Thyroid gland (tissue), 4 donors: ENCODE measurements at regions not wholly inside any gene's neighbourhood (a gene's known extent, or its start where the extent isn't known, plus 50 kb on each side); places are given as distances from the start of the nearest gene placed in this dataset.
"Not testable (repeated sequence)": the region's sequence is repeated elsewhere in the genome, so short reads cannot be mapped to it uniquely, and the experiment has no call there.

Experiments used
- POLR2A ChIP-seq, 2 donors: fragments of 450-650 bp; IDR thresholded peaks; one replicate each; pipeline ENCODE4 v1.6.1; 2017; ENCODE audit warnings: antibody characterized with exemption in 2 of 2, mild to moderate bottlenecking in 2 of 2, moderate library complexity in 1 of 2
- TF ChIP-seq, protein P1 (sequence below), 6 experiments: fragments of 200-600 bp in 3 of 6; fragments of 450-650 bp in 3 of 6; sonication (generic) in 3 of 6; IDR thresholded peaks; one replicate each; pipeline ENCODE4 v1.5.1; 2016 to 2019; ENCODE audit warnings: antibody characterized with exemption in 6 of 6, mild to moderate bottlenecking in 2 of 6, inconsistent platforms in 1 of 6, moderate library complexity in 1 of 6

DNA sequence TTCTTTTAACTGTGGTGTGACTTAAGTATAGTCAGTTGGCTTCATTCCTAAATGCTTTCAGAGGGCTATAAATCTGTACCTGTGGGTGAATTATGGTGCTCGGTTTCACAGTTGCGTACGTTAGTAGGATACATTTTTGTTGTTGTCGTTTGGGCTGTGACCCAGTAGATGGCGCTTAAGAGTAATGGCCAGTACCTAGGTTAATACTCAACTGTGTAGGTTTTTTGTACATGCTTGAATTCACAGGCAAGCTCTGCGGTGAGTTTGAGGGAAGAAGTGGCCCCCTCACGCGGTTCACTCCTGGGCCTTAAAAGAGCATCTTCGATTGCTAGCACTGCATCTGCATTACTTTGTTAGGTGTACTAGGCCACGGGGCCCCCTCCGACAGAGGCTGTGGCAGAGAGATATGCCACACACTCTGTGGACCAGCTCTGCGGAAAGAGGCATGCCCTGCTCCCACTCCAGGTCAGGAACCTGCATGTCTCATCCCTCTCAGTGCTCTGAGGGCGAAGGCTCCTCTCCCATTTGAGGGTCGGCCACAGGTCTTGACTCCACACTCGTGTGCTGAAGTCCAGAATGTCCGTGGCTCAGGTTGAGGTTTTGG, 208.8 kb upstream of the TBL1Y start:
- TF ChIP-seq, protein P1, sequence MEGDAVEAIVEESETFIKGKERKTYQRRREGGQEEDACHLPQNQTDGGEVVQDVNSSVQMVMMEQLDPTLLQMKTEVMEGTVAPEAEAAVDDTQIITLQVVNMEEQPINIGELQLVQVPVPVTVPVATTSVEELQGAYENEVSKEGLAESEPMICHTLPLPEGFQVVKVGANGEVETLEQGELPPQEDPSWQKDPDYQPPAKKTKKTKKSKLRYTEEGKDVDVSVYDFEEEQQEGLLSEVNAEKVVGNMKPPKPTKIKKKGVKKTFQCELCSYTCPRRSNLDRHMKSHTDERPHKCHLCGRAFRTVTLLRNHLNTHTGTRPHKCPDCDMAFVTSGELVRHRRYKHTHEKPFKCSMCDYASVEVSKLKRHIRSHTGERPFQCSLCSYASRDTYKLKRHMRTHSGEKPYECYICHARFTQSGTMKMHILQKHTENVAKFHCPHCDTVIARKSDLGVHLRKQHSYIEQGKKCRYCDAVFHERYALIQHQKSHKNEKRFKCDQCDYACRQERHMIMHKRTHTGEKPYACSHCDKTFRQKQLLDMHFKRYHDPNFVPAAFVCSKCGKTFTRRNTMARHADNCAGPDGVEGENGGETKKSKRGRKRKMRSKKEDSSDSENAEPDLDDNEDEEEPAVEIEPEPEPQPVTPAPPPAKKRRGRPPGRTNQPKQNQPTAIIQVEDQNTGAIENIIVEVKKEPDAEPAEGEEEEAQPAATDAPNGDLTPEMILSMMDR (IDR thresholded peaks at IDR 0.05) = not testable (repeated sequence)
- not testable (repeated sequence) for TF ChIP-seq POLR2A (IDR thresholded peaks at IDR 0.05)
